GM12874 (cell line): ENCODE measurements at regions not wholly inside any gene's neighbourhood (a gene's known extent, or its start where the extent isn't known, plus 50 kb on each side); places are given as distances from the start of the nearest gene placed in this dataset.

Source experiments
- CTCF ChIP-seq: IDR thresholded peaks from 2 replicates; pipeline ENCODE4 v1.5.1; 2011; ENCODE audit warnings: low read depth, mild to moderate bottlenecking, control low read depth, low read length, moderate library complexity; ENCODE audit not compliant: insufficient read depth

- TF ChIP-seq CTCF = no peak
These were observed 473.6 kb downstream of the NUP35 start for GRCh38 chr2:183597841-183598240.

GRCh38 chr2:183604065-183604464 lies 479.8 kb downstream of the NUP35 start:
- TF ChIP-seq CTCF = no peak

- TF ChIP-seq CTCF = no peak
These were observed 481.2 kb downstream of the NUP35 start for GRCh38 chr2:183605440-183605839.

- TF ChIP-seq CTCF = no peak
These were observed 481.9 kb downstream of the NUP35 start for GRCh38 chr2:183606022-183606717.

GRCh38 chr2:183606718-183607085 lies 482.5 kb downstream of the NUP35 start:
- no peak for TF ChIP-seq CTCF

GRCh38 chr2:183607995-183608394 lies 483.8 kb downstream of the NUP35 start:
- no peak for TF ChIP-seq CTCF

GRCh38 chr2:183608747-183609146 lies 484.5 kb downstream of the NUP35 start:
- TF ChIP-seq CTCF = no peak
